ENCODE measurements at regions not wholly inside any gene's neighbourhood (a gene's known extent, or its start where the extent isn't known, plus 50 kb on each side); places are given as distances from the start of the nearest gene placed in this dataset.

GRCh38 chr10:129365767-129366402 lies 101.2 kb upstream of the MGMT start:
- DNase-seq = no peak

GRCh38 chr10:129366450-129366849 lies 100.6 kb upstream of the MGMT start:
- DNase-seq = no peak

GRCh38 chr10:129369566-129369965 lies 97.5 kb upstream of the MGMT start:
- no peak for DNase-seq

- DNase-seq = no peak
These were observed 95.5 kb upstream of the MGMT start for GRCh38 chr10:129371541-129371940.

- no peak for DNase-seq
These were observed 94.9 kb upstream of the MGMT start for GRCh38 chr10:129372172-129372571.

- no peak for DNase-seq
These were observed 93.8 kb upstream of the MGMT start for GRCh38 chr10:129373231-129373630.

GRCh38 chr10:129373718-129374117 lies 93.3 kb upstream of the MGMT start:
- DNase-seq = no peak

GRCh38 chr10:129375171-129375570 lies 91.9 kb upstream of the MGMT start:
- no peak for DNase-seq

GRCh38 chr10:129375912-129376311 lies 91.1 kb upstream of the MGMT start:
- DNase-seq = no peak

GRCh38 chr10:129380279-129380678 lies 86.8 kb upstream of the MGMT start:
- DNase-seq = no peak

- no peak for DNase-seq
These were observed 85.3 kb upstream of the MGMT start for GRCh38 chr10:129381741-129382140.

GRCh38 chr10:129382401-129382800 lies 84.6 kb upstream of the MGMT start:
- no peak for DNase-seq

- no peak for DNase-seq
These were observed 83.4 kb upstream of the MGMT start for GRCh38 chr10:129383651-129384050.

- no peak for DNase-seq
These were observed 81.4 kb upstream of the MGMT start for GRCh38 chr10:129385600-129385999.

GRCh38 chr10:129386415-129387257 lies 80.4 kb upstream of the MGMT start:
- DNase-seq = no peak

- DNase-seq = no peak
These were observed 79.8 kb upstream of the MGMT start for GRCh38 chr10:129387258-129387525.

GRCh38 chr10:129388435-129388834 lies 78.6 kb upstream of the MGMT start:
- DNase-seq = no peak

- no peak for DNase-seq
These were observed 77.8 kb upstream of the MGMT start for GRCh38 chr10:129389194-129389593.

GRCh38 chr10:129390147-129390546 lies 76.9 kb upstream of the MGMT start:
- DNase-seq = no peak

GRCh38 chr10:129390726-129391125 lies 76.3 kb upstream of the MGMT start:
- no peak for DNase-seq

- no peak for DNase-seq
These were observed 75.6 kb upstream of the MGMT start for GRCh38 chr10:129391464-129391863.

- DNase-seq = no peak
These were observed 74.2 kb upstream of the MGMT start for GRCh38 chr10:129392855-129393254.

GRCh38 chr10:129393812-129394211 lies 73.2 kb upstream of the MGMT start:
- DNase-seq = no peak

GRCh38 chr10:129394518-129395328 lies 72.3 kb upstream of the MGMT start:
- DNase-seq = no peak

Data from DMS53 (cell line).